PC-9 (cell line): ENCODE measurements at regions not wholly inside any gene's neighbourhood (a gene's known extent, or its start where the extent isn't known, plus 50 kb on each side); places are given as distances from the start of the nearest gene placed in this dataset.

ENCODE experiments used
- BruUV-seq: library from RNA; stranded (reverse); fragments of 400-500 nt; replicated peaks from 2 replicates; lab custom pipeline; 2021; lab: Mats Ljungman, UMichigan
- CTCF ChIA-PET: fragments of 300-600 bp; sonication (Branson Sonifier 250); formaldehyde crosslinking; loops from one replicate; lab custom pipeline; 2022; ENCODE audit warnings: antibody characterized with exemption; lab: Charles Lee
- POLR2A ChIA-PET: fragments of 300-600 bp; sonication (Branson Sonifier 250); formaldehyde crosslinking; loops from one replicate; lab custom pipeline; 2022; ENCODE audit warnings: antibody characterized with exemption; ENCODE audit not compliant: unreplicated experiment; lab: Charles Lee
- DNase-seq, 2 experiments: peaks; one replicate each; pipeline versions ENCODE4 v3.0.0 to v3.0.0-alpha.2; 2015 to 2022; ENCODE audit warnings: mixed read lengths in 1 of 2
- H2AFZ ChIP-seq: fragments of 200-600 bp; sonication (generic); 2 replicates; pipeline ENCODE4 v1.8.1; 2017; ENCODE audit warnings: antibody characterized with exemption
- H3F3A ChIP-seq: fragments of 200-600 bp; sonication (generic); 2 replicates; pipeline ENCODE4 v1.8.1; 2017; ENCODE audit warnings: antibody characterized with exemption, mild to moderate bottlenecking, low read depth; ENCODE audit not compliant: insufficient read depth
- H3K27ac ChIP-seq: fragments of 200-600 bp; sonication (generic); 2 replicates; pipeline ENCODE4 v1.6.1; 2016; ENCODE audit warnings: mixed run types
- H3K27me3 ChIP-seq: fragments of 200-600 bp; sonication (generic); 2 replicates; pipeline ENCODE4 v1.6.1; 2016; ENCODE audit warnings: low read depth, mixed run types; ENCODE audit not compliant: insufficient read depth
- H3K36me3 ChIP-seq: fragments of 200-600 bp; sonication (generic); 2 replicates; pipeline ENCODE4 v1.6.1; 2016; ENCODE audit warnings: low read depth, mixed run types
- H3K4me1 ChIP-seq: fragments of 200-600 bp; sonication (generic); replicated peaks from 2 replicates; pipeline ENCODE4 v1.6.1; 2016; ENCODE audit warnings: mixed run types; ENCODE audit not compliant: insufficient read depth
- H3K4me2 ChIP-seq: fragments of 200-600 bp; sonication (generic); 2 replicates; pipeline ENCODE4 v1.6.1; 2017; ENCODE audit warnings: mixed run types
- H3K4me3 ChIP-seq: fragments of 200-600 bp; sonication (generic); 2 replicates; pipeline ENCODE4 v1.6.1; 2016; ENCODE audit warnings: mixed run types
- H3K79me2 ChIP-seq: fragments of 200-600 bp; sonication (generic); 2 replicates; pipeline ENCODE4 v1.6.1; 2017; ENCODE audit warnings: low read depth, mixed run types
- H3K9me2 ChIP-seq: fragments of 200-600 bp; sonication (generic); 2 replicates; pipeline ENCODE4 v1.8.1; 2017; ENCODE audit warnings: mild to moderate bottlenecking; ENCODE audit not compliant: insufficient read depth
- H3K9me3 ChIP-seq: fragments of 200-600 bp; sonication (generic); 2 replicates; pipeline ENCODE4 v1.8.1; 2016; ENCODE audit warnings: low read depth; ENCODE audit not compliant: insufficient read depth
- H4K20me1 ChIP-seq: fragments of 200-600 bp; sonication (generic); 2 replicates; pipeline ENCODE4 v1.8.1; 2017; ENCODE audit not compliant: insufficient read depth
- EZH2 ChIP-seq: fragments of 200-600 bp; sonication (generic); IDR thresholded peaks from 2 replicates; pipeline ENCODE4 v1.8.0; 2017; ENCODE audit warnings: antibody characterized with exemption, low read depth
- intact Hi-C: fragments of 100-400 bp; cut with micrococcal nuclease; formaldehyde crosslinking; loops from one replicate; pipeline ENCODE4 v1.10.0; 2022; ENCODE audit not compliant: unreplicated experiment
- TF ChIP-seq, protein P1 (sequence below): fragments of 200-600 bp; sonication (generic); conservative IDR thresholded peaks from 2 replicates; pipeline ENCODE4 v1.6.1; 2017; ENCODE audit warnings: mixed run types, antibody characterized with exemption, mild to moderate bottlenecking, moderate library complexity

DNA sequence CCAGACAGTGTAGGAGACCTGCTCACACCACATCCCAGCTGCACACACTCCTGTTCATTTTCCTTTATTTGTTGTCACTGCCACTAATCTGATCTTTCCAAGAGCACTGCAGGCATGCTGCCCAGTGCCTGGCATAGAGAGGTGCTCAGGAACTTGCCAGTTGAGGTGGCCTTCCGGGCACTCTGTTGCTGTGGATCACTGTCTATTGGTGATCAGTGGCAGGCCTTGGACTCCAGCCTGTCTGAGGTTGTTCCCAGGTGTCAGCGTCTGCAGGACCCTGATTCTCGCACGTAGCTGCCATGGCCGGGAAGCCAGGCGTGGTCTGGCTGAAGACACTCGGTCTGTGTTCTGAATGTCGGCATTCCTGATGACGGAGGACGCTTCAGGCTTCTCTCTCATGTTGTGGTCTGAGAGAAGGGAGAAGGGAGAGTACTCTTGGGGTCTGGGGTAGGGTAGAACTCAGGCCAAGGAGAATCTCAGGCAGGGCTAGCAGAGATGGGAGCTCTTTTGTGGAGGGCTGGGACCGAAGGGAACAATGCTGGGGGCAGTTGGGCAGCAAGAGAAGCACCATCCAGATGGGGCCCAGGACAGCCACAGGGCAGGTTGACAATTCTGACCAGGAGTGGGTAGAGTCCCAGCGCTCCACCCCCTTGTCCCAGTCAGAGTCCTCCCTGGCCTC, 240.9 kb downstream of the MYCN start:
- Histone ChIP-seq H3K27ac (no peak overlapping the region), H3K27me3 (peaks cover 81% of the 10 kb centered on the region), H3K36me3 (no peaks in the 10 kb centered on the region), H3K4me2 (no peak overlapping the region), H3K9me2 (0 out of 2 replicates have a peak, but pooled peaks cover 5% of the 10 kb centered on the region), H3K9me3 (no peaks in the 10 kb centered on the region), H3K79me2 (no peaks in the 10 kb centered on the region), H3F3A (no peaks in the 10 kb centered on the region), H3K4me1 (no peaks in the 10 kb centered on the region), H2AFZ (no peak overlapping the region), H4K20me1 (no peaks in the 10 kb centered on the region), H3K4me3 (no peak overlapping the region)
- BruUV-seq: no TSS peak
- CTCF ChIA-PET: no interaction called here
- POLR2A ChIA-PET: no interaction called here
- intact Hi-C loops: no loop called here
- no peak for DNase-seq
- TF ChIP-seq, protein P1, sequence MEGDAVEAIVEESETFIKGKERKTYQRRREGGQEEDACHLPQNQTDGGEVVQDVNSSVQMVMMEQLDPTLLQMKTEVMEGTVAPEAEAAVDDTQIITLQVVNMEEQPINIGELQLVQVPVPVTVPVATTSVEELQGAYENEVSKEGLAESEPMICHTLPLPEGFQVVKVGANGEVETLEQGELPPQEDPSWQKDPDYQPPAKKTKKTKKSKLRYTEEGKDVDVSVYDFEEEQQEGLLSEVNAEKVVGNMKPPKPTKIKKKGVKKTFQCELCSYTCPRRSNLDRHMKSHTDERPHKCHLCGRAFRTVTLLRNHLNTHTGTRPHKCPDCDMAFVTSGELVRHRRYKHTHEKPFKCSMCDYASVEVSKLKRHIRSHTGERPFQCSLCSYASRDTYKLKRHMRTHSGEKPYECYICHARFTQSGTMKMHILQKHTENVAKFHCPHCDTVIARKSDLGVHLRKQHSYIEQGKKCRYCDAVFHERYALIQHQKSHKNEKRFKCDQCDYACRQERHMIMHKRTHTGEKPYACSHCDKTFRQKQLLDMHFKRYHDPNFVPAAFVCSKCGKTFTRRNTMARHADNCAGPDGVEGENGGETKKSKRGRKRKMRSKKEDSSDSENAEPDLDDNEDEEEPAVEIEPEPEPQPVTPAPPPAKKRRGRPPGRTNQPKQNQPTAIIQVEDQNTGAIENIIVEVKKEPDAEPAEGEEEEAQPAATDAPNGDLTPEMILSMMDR: no peak
- TF ChIP-seq EZH2: no peak

DNA sequence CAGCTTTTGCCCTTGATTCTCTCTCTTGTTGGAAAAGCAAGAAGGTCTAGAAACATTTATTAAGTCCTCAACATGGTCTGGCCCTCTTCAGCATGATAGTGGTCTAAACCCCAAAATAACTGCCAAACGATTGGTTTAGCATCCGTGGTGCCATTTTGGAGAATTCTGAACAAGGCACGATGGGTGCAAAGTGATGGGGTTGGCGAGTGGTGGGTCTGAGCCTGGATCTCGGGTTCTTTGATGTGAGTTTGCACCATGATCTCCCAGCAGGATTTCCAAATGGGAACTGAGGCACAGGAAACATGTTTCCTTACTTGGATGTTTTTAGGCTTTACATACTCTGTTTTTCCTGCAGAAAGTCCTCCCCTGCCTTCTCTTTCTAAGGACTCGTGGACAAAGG, 240.3 kb downstream of the MYCN start:
- H3F3A ChIP-seq: no peaks in the 10 kb centered on the region
- H3K36me3 ChIP-seq: no peaks in the 10 kb centered on the region
- no peaks in the 10 kb centered on the region for H3K79me2 ChIP-seq
- 0 out of 2 replicates have a peak, but pooled peaks cover 5% of the 10 kb centered on the region for H3K9me2 ChIP-seq
- no peaks in the 10 kb centered on the region for H4K20me1 ChIP-seq
- ChIA-PET CTCF (no interaction called here), POLR2A (no interaction called here)
- H3K9me3 ChIP-seq: no peaks in the 10 kb centered on the region
- no peak overlapping the region for H3K4me2 ChIP-seq
- H3K27ac ChIP-seq: no peak overlapping the region
- no TSS peak for BruUV-seq
- no peaks in the 10 kb centered on the region for H3K4me1 ChIP-seq
- DNase-seq: no peak
- intact Hi-C loops: no loop called here
- TF ChIP-seq, protein P1: no peak
- TF ChIP-seq EZH2: no peak
- H2AFZ ChIP-seq: no peak overlapping the region
- peaks cover 75% of the 10 kb centered on the region for H3K27me3 ChIP-seq
- no peak overlapping the region for H3K4me3 ChIP-seq

DNA sequence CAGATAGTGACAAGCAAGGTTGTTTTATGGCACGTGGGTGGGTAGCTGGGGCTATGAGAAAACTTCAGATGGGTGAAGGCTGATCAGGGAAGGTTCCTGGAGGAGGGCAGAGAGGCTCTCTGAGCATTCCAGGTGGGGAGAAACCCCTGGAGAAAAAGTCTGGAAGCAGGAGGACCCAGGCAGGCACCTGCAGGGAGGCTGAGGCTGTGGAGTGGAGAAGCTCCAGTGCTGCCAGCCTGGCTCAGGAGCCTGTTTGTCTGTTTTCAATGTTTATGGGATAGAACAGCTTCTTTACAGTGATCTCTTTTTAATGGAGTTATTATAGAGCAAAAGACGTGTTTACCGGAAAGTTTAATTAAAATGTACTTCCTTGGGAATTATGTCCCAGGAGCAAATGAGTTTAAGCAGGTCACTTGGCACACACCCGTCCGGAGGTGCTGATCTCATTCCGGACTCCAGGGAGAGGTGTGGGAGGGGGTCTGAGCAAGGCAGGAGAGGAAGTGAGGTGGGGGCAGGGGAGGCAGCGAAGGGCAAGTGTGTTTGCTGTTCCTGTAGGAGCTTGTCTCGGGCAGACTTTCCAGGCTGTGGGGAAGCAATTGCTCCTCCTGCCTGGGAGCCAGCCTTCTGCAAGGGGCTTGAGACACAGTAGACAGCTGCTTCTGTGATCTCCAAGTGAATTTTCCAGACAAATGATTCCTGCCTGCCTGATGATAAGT, 239.5 kb downstream of the MYCN start:
- Histone ChIP-seq H3K79me2 (no peaks in the 10 kb centered on the region), H3K27me3 (peaks cover 73% of the 10 kb centered on the region), H3K36me3 (no peaks in the 10 kb centered on the region), H3K4me1 (no peaks in the 10 kb centered on the region), H2AFZ (no peak overlapping the region), H3K4me3 (no peak overlapping the region), H3K9me2 (0 out of 2 replicates have a peak, but pooled peaks cover 5% of the 10 kb centered on the region), H3K27ac (no peak overlapping the region), H3K9me3 (no peaks in the 10 kb centered on the region), H3F3A (no peaks in the 10 kb centered on the region), H3K4me2 (no peak overlapping the region), H4K20me1 (no peaks in the 10 kb centered on the region; the same call in 1 of the 2 replicates)
- DNase-seq: no peak
- no peak for TF ChIP-seq EZH2
- TF ChIP-seq, protein P1: no peak
- intact Hi-C loops: no loop called here
- CTCF ChIA-PET: no interaction called here
- no TSS peak for BruUV-seq
- POLR2A ChIA-PET: no interaction called here
